MM.1S (cell line): ENCODE measurements at regions not wholly inside any gene's neighbourhood (a gene's known extent, or its start where the extent isn't known, plus 50 kb on each side); places are given as distances from the start of the nearest gene placed in this dataset.

ENCODE experiments used
- EZH2 ChIP-seq: fragments of 300-600 bp; sonication (generic); optimal IDR thresholded peaks from 2 replicates; pipeline ENCODE3; 2017; ENCODE audit warnings: low read depth, mild to moderate bottlenecking, antibody characterized with exemption, low read length, mixed read lengths
- TF ChIP-seq, protein P1 (sequence below): fragments of 300-600 bp; sonication (generic); IDR thresholded peaks from 2 replicates; pipeline ENCODE4 v1.5.1; 2016; ENCODE audit warnings: antibody characterized with exemption, low read length, mixed read lengths

DNA sequence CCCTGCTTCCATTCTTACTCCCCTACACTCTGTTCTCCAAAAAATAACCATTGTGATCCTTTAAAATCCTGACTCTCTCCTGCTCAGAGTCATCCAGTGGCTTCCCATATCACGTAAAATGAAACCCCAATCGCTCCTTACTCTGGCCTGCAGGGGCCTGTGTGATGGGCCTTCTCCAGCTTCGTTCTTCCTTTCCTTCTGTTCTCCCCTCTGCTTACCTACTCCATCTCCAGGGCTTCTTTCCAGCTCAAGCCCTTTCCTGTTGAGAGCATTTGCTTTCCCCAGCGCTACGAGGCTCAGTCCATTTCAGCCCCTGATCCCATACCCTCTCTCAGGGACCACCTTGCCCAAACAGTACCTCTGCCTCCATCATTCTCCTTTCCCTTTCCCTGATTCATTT, 144.4 kb upstream of the ARHGAP5 start:
- TF ChIP-seq, protein P1, sequence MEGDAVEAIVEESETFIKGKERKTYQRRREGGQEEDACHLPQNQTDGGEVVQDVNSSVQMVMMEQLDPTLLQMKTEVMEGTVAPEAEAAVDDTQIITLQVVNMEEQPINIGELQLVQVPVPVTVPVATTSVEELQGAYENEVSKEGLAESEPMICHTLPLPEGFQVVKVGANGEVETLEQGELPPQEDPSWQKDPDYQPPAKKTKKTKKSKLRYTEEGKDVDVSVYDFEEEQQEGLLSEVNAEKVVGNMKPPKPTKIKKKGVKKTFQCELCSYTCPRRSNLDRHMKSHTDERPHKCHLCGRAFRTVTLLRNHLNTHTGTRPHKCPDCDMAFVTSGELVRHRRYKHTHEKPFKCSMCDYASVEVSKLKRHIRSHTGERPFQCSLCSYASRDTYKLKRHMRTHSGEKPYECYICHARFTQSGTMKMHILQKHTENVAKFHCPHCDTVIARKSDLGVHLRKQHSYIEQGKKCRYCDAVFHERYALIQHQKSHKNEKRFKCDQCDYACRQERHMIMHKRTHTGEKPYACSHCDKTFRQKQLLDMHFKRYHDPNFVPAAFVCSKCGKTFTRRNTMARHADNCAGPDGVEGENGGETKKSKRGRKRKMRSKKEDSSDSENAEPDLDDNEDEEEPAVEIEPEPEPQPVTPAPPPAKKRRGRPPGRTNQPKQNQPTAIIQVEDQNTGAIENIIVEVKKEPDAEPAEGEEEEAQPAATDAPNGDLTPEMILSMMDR: no peak
- no peak for TF ChIP-seq EZH2
